Raji (cell line): ENCODE measurements at regions not wholly inside any gene's neighbourhood (a gene's known extent, or its start where the extent isn't known, plus 50 kb on each side); places are given as distances from the start of the nearest gene placed in this dataset.

Source experiments
- POLR2A ChIP-seq: IDR thresholded peaks from 2 replicates; pipeline ENCODE4 v1.6.1; 2011; ENCODE audit warnings: low read depth, low read length, control low read depth; ENCODE audit not compliant: insufficient read depth

DNA sequence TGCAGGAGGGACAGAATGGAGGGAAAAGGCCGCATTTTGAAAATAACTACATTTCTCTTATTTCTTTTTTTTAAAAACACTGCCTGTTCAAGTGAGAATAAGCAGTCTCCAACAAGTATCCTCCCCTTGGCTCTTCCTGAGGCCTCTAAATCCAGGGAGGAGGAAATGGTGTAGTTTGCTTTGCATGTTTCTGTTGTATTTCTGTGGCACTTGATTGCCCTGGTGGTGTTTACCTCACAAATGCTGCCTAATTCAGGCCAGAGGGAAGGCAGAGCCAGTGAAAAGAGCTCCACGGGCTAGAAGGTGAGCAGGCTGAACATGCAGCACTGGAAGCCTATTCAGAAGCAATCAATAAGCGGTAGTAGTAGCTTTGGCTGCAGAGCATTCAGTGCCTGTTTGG, 149.3 kb upstream of the ATP11B start:
- no peak for TF ChIP-seq POLR2A

GRCh38 chr3:182644790-182645433, 148.4 kb upstream of the ATP11B start:
- no peak for TF ChIP-seq POLR2A

- TF ChIP-seq POLR2A = no peak
These were observed 142.7 kb upstream of the ATP11B start for GRCh38 chr3:182650568-182651128.

GRCh38 chr3:182651461-182651860, 141.8 kb upstream of the ATP11B start:
- TF ChIP-seq POLR2A = no peak

DNA sequence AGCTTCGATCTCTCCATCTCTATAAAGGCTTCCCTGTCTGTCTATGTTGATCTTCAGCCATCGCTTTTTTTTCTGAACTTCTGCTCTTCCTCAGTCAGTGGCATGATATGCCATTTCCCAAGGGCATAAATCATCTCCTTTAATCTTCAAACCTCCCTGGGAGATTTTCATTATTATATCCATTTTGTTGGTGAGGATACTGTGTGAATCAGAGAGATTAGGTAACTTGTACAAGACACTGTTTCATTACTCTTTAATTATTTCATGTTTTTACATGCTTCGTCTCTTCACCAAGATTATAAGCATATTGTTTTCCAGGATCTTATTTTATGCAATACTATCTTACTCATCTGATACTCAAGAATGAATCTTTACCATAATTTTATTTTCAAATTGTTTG, 124.8 kb upstream of the ATP11B start:
- no peak for TF ChIP-seq POLR2A

DNA sequence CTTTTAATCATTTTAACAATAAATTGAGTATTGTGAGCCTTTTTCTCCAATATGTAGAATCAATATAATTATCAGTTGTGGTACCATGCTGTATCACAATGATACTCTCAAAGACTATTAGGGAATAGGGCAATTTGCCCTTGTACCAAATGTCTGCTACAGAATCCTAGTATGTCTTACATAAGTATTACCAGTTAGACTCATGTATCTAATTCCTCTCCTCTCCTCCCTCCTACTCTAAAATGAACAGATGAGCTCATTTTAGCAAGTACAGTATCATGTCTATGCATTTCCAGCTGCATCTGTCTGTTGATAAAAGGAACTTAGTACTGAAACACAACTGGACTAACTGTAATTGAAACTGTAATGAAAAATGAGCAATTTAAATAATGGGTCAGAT, 124.3 kb upstream of the ATP11B start:
- TF ChIP-seq POLR2A = no peak

GRCh38 chr3:182671541-182671940, 121.8 kb upstream of the ATP11B start:
- no peak for TF ChIP-seq POLR2A

- TF ChIP-seq POLR2A = no peak
These were observed 121.4 kb upstream of the ATP11B start for GRCh38 chr3:182671942-182672341.

DNA sequence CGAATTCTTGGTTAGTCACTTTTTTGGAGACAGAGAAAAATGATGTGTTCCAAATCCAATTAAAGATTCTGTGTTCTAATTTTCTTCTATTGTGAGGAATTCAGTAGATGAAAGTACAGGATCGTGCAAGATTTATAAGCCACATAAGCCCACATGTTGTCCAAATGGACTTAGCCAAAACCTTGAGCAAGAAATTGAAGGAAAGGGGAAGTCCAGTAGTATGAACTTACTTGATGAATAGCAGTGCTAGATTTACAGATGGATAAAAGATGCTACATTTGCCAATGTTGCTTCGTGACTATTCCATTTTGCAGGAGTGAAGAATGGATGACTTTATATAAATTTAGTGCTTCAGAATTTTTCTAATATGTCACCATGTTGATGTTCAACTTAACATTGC, 120.0 kb upstream of the ATP11B start:
- TF ChIP-seq POLR2A = no peak

GRCh38 chr3:182682263-182683241, 110.8 kb upstream of the ATP11B start:
- TF ChIP-seq POLR2A = no peak

DNA sequence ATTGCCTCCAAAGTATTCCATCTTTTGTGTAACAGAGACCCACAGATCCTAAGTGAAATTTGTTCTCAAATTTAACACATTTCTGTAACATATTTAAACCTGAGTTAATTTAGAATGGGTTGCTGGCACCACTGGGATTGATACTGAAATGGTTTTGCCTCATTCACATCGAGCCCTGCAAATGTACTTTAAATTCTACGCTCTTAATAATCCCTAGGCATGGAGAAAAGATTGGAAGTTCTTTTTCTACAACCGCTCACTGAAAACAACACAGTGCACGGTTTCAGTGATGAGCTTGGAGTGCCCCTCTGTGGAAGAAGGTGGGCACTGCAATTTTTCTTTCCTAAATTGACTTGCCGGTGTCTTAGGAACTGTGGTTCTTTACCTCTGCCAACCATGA, 109.9 kb upstream of the ATP11B start:
- TF ChIP-seq POLR2A = no peak

- no peak for TF ChIP-seq POLR2A
These were observed 109.4 kb upstream of the ATP11B start for GRCh38 chr3:182683858-182684257.

DNA sequence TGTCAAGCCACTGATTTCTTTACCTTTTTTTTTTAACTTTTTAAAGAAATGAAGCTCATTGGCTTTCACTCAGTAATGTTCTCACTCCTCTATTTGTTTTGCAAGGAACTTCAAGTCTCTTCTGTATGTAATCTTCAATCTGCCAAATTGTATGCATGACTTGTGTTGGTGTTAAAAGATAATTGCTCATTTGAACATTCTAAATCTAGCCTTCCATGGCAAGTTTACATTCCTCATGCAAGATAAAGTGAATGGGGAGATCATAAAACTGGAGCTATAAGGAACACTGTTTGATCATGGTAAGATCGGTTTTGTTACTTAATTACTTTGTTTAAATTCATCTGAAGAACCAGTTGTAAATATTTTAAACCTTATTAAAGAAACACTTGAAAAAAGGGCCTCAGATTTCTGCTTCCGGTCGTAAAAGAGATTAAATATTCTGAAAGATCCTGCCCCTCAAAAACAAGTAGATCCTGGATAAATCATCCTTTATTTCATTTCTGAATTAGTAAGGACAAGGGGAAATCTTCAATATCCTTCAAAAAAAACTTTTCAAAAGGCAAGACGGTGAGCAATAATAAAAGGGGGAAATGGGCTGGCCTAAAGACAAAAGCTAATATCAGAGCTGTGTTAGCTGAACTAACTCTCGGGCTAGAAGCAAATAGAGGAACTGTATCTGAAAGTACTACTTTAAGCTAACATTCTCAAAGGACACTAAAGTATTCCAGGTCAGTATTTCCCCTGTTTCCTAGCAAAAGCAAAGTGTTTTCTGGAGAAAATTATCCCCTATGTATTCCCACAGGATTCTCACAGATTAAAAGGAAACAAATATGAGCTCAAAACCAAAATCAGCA, 107.0 kb upstream of the ATP11B start:
- no peak for TF ChIP-seq POLR2A

- TF ChIP-seq POLR2A = no peak
These were observed 103.1 kb upstream of the ATP11B start for GRCh38 chr3:182690172-182690571.

GRCh38 chr3:182692021-182692420, 101.3 kb upstream of the ATP11B start:
- no peak for TF ChIP-seq POLR2A
